Smooth muscle cell (in vitro differentiated cells): ENCODE measurements at regions not wholly inside any gene's neighbourhood (a gene's known extent, or its start where the extent isn't known, plus 50 kb on each side); places are given as distances from the start of the nearest gene placed in this dataset.

ENCODE experiments used
- DNase-seq: peaks from one replicate; lab custom pipeline; 2025; ENCODE audit not compliant: unreplicated experiment; lab: John Stamatoyannopoulos, UW
- H2AFZ ChIP-seq: fragments of 200-600 bp; sonication (generic); 2 replicates; pipeline ENCODE4 v1.6.0; 2016; ENCODE audit warnings: antibody characterized with exemption, low read depth, mild to moderate bottlenecking
- H3F3A ChIP-seq: fragments of 200-600 bp; sonication (generic); 2 replicates; pipeline ENCODE4 v1.6.0; 2017; ENCODE audit warnings: antibody characterized with exemption, low read depth
- H3K27ac ChIP-seq: fragments of 200-600 bp; sonication (generic); 2 replicates; pipeline ENCODE4 v1.5.1; 2016; ENCODE audit warnings: low read depth, mild to moderate bottlenecking
- H3K27me3 ChIP-seq: fragments of 200-600 bp; sonication (generic); 2 replicates; pipeline ENCODE4 v1.6.1; 2016; ENCODE audit warnings: low read depth, mild to moderate bottlenecking
- H3K36me3 ChIP-seq: fragments of 200-600 bp; sonication (generic); 2 replicates; pipeline ENCODE4 v1.5.1; 2016; ENCODE audit warnings: low read depth
- H3K4me1 ChIP-seq: fragments of 200-600 bp; sonication (generic); 2 replicates; pipeline ENCODE4 v1.5.1; 2016; ENCODE audit warnings: low read depth
- H3K4me2 ChIP-seq: fragments of 200-600 bp; sonication (generic); 2 replicates; pipeline ENCODE4 v1.6.0; 2016; ENCODE audit warnings: mild to moderate bottlenecking
- H3K4me3 ChIP-seq: fragments of 200-600 bp; sonication (generic); 2 replicates; pipeline ENCODE4 v1.5.1; 2016; ENCODE audit warnings: mild to moderate bottlenecking
- H3K79me2 ChIP-seq: fragments of 200-600 bp; sonication (generic); 2 replicates; pipeline ENCODE4 v1.6.0; 2016; ENCODE audit warnings: low read depth, mild to moderate bottlenecking
- H3K9ac ChIP-seq: fragments of 200-600 bp; sonication (generic); 2 replicates; pipeline ENCODE4 v1.6.0; 2016; ENCODE audit warnings: low read depth
- H3K9me3 ChIP-seq: fragments of 200-600 bp; sonication (generic); replicated peaks from 2 replicates; pipeline ENCODE4 v1.5.1; 2016; ENCODE audit warnings: low read depth
- H4K20me1 ChIP-seq: fragments of 200-600 bp; sonication (generic); 2 replicates; pipeline ENCODE4 v1.6.0; 2016; ENCODE audit warnings: low read depth
- CTCF ChIP-seq: fragments of 200-600 bp; sonication (generic); IDR thresholded peaks from 2 replicates; pipeline ENCODE4 v1.5.1; 2017; ENCODE audit warnings: borderline replicate concordance, mild to moderate bottlenecking, antibody characterized with exemption; ENCODE audit not compliant: insufficient read depth, poor library complexity, severe bottlenecking
- WGBS: methylation state at CpG from one replicate; pipeline ENCODE4 v1.1.7; 2016; ENCODE audit warnings: low lambda C conversion rate; 5-methylcytosine and 5-hydroxymethylcytosine counted together

GRCh38 chr3:84885199-84885882 is 73.4 kb upstream of the CADM2 start:
- Histone ChIP-seq H3F3A (no peaks in the 10 kb centered on the region), H3K4me1 (no peaks in the 10 kb centered on the region), H3K27ac (no peak overlapping the region), H3K27me3 (no peaks in the 10 kb centered on the region), H3K9me3 (no peaks in the 10 kb centered on the region), H3K79me2 (no peaks in the 10 kb centered on the region), H4K20me1 (no peaks in the 10 kb centered on the region), H3K36me3 (no peaks in the 10 kb centered on the region), H3K4me3 (no peak overlapping the region), H2AFZ (no peak overlapping the region), H3K9ac (no peak overlapping the region), H3K4me2 (no peak overlapping the region)
- DNase-seq = no peak
- 85% methylated on average over 14 of the region's 14 CpGs for WGBS
- TF ChIP-seq CTCF = no peak

GRCh38 chr3:84891851-84892250 is 66.9 kb upstream of the CADM2 start:
- WGBS = 96% methylated on average over 1 of the region's 1 CpG
- Histone ChIP-seq H3K79me2 (no peaks in the 10 kb centered on the region), H4K20me1 (no peaks in the 10 kb centered on the region), H3K27me3 (no peaks in the 10 kb centered on the region), H3K9me3 (no peaks in the 10 kb centered on the region), H3K36me3 (no peaks in the 10 kb centered on the region), H3K4me3 (no peak overlapping the region), H3K4me1 (no peaks in the 10 kb centered on the region), H2AFZ (no peak overlapping the region), H3K27ac (no peak overlapping the region), H3K9ac (no peak overlapping the region), H3F3A (no peaks in the 10 kb centered on the region), H3K4me2 (no peak overlapping the region)
- DNase-seq = no peak
- TF ChIP-seq CTCF = no peak

DNA sequence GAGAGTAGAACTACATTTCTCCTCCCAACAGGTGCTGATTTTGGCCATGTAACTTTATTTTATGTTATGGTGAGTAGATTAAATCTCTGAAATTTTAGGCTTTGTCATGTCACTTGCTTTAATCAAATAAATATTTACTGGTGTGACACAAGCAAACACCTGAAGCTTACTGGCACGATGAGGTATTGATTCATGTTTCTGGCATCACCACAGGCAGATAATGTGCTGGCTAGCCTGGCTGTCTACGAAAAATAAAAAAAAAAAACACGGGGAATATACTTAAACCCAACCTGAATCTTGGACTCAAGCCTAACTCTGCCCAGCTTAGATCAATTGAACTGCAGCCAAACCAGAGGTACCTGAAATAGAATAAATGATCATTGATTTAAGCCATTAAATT is 65.6 kb upstream of the CADM2 start:
- Histone ChIP-seq H3K4me3 (no peak overlapping the region), H3K9ac (no peak overlapping the region), H3K79me2 (no peaks in the 10 kb centered on the region), H3K27ac (no peak overlapping the region), H2AFZ (no peak overlapping the region), H3K27me3 (no peaks in the 10 kb centered on the region), H3K4me2 (no peak overlapping the region), H3K36me3 (no peaks in the 10 kb centered on the region), H3K4me1 (no peaks in the 10 kb centered on the region), H3F3A (no peaks in the 10 kb centered on the region), H3K9me3 (no peaks in the 10 kb centered on the region), H4K20me1 (no peaks in the 10 kb centered on the region)
- TF ChIP-seq CTCF = no peak
- no peak for DNase-seq
- 72% methylated on average over 3 of the region's 3 CpGs for WGBS

GRCh38 chr3:84904212-84904611 is 54.6 kb upstream of the CADM2 start:
- no peaks in the 10 kb centered on the region for H3K4me1 ChIP-seq
- H3K79me2 ChIP-seq = no peaks in the 10 kb centered on the region
- H3F3A ChIP-seq = no peaks in the 10 kb centered on the region
- no peak for DNase-seq
- no peak for TF ChIP-seq CTCF
- no peak overlapping the region for H3K9ac ChIP-seq
- H2AFZ ChIP-seq = no peak overlapping the region
- no peaks in the 10 kb centered on the region for H3K27me3 ChIP-seq
- H3K36me3 ChIP-seq = no peaks in the 10 kb centered on the region
- no peaks in the 10 kb centered on the region for H3K9me3 ChIP-seq
- no peak overlapping the region for H3K4me3 ChIP-seq
- no peaks in the 10 kb centered on the region for H4K20me1 ChIP-seq
- no peak overlapping the region for H3K4me2 ChIP-seq
- no peak overlapping the region for H3K27ac ChIP-seq
